NCI-H2107 treated with DMSO at 0.1 percent for 48 hours (cell line): ENCODE measurements at regions not wholly inside any gene's neighbourhood (a gene's known extent, or its start where the extent isn't known, plus 50 kb on each side); places are given as distances from the start of the nearest gene placed in this dataset.
"Not testable (repeated sequence)": the region's sequence is repeated elsewhere in the genome, so short reads cannot be mapped to it uniquely, and the experiment has no call there.

Source experiments
- DNase-seq: peaks from one replicate; lab custom pipeline; 2025; ENCODE audit not compliant: unreplicated experiment; lab: John Stamatoyannopoulos, UW

DNA sequence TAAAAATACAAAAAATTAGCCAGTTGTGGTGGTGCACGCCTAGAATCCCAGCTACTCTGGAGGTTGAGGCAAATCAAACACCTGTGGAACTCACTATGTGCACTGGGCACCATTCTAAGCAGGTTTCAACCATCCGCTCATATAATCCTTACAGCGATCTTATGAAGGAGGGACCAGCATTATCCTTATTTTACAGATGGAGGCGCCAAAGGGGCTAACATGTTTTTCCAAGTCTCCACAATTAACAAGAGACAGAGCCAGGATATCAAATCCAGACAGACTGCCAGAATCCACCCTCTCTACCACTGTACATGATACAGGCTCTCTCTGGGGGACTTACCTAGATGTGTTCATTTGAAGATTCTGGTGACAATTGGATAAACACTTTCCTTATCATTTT lies 479.0 kb downstream of the XYLT1 start:
- DNase-seq: no peak

DNA sequence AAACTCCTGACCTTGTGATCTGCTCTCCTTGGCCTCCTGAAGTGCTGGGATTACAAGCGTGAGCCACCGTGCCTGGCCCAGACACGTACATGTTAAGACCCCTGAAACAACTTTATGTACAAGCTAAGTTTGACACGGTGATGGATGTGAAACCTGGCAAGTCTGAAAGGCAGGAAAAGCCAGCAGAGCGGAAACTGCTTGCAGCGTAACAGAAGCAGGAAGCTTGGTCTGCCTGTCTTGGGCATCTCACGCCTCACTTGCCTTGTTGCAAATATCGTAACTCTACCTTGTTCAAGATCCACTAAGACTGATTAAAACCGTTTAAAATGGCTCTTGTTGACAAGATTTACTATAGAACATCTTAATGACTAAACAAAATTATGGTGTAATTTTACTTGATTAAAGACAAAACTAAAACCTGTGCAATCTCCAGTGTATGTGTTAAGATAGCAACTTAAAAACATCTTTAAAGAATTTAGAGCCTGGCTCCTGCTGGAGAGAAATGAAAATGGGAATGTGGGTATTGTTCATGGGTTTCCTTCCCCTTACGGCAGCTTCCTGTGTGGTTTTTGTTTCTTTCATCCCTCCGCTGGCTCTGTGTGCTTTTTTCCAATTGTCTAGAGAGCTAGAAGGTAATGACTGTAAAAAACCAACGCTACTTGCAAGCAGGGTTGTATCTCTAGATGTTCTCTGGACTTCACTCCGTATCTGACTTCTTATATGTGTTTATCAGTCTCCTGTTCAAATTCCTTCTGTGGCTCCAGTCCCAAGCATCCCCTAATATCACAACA lies 477.6 kb downstream of the XYLT1 start:
- DNase-seq: no peak

DNA sequence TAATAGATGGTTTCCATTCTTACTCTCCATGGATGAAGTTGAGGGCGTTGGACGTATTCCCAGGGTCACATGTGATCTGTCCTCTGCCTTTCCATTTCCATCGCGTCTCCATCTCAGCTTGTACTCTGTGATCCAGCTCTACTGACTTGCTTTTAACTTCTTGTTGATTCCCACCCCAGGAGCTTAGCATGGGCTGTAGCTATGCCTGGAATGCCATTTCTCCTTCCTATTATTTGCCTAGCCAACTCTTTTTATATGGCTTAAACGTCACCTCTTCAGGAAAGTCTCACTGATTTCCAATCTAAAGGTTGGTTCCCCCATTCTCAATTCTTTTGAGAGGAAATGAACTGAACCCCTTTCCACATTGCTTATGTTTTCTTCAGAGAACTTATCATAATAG lies 475.9 kb downstream of the XYLT1 start:
- DNase-seq: no peak

DNA sequence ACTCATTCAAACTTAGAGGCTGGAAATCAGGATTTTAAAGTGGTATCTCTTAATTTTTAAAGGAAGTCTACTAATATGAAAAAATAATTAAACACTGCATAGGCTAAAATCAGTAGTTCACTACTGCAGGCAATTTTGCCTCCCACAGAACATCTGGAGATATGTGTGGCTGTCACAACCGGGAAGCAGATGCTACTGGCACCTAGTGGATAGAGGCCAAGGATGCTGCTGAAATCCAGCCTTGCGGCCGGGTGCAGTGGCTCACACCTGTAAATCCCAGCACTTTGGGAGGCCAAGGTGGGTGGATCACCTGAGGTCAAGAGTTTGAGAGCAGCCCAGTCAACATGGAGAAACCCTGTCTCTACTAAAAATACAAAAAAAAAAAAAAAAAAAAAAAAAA lies 473.9 kb downstream of the XYLT1 start:
- no peak for DNase-seq

DNA sequence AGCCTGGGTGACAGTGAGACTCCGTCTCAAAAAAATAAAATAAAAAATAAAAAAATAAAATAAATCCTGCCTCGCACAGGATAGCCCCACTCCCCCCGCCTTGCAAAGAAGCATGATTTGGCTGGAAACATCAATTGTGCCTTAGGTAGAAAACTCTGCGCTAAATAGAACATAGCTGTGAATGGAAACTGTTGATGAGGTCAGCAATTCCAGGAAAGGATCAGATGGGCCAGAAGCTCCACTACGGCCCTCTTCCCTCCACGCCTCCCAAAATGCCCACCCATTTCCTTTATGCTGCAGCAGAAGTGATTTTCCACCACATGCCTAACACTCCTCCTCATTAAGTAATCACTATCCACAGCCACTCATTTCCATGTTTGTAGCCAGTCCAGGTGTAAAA lies 473.4 kb downstream of the XYLT1 start:
- no peak for DNase-seq

DNA sequence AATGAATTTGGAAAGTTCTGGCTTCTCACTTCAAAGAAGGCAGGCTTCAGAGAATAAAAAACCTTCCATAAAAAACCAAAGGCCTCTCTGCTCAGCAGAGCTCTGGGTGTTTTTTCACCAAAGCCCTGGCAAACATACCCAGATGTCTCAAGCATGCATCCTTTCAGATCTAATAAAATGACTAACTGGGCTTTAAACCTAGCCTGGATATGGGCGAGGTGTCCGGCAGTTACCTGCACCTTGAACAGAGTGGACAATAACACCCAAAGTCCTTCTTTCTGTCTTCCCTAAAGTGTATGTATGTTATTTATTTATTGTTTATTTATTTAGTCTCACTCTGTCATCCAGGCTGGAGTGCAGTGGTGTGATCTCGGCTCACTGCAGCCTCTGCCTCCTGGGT lies 469.3 kb downstream of the XYLT1 start:
- DNase-seq: no peak

DNA sequence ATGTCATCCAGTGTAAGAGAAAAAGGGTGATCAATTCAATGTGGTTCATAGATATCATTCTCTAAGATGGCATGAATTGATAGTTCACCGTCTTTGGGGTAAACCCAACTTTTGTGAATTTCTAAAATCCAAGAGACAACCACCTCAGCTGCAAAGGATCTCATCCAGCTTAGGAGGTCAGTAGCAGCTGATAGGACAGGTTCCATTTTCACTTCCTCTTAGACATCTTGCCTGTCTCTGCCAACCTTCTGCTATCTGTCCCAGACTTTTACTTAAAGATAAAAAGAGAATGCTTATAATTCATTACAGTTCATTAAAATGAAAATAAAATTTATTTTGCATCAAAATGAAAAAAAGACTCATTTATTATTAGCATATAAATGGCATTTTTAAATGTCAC lies 468.2 kb downstream of the XYLT1 start:
- DNase-seq: no peak

DNA sequence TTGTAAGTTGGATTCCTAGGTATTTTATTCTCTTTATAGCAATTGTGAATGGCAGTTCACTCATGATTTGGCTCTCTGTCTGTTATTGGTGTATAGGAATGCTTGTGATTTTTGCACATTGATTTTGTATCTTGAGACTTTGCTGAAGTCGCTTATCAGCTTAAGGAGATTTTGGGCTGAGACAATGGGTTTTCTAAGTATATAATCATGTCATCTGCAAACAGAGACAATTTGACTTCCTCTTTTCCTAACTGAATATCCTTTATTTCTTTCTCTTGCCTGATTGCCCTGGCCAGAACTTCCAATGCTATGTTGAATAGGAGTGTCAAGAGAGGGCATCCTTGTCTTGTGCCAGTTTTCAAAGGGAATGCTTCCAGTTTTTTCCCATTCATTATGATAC lies 464.8 kb downstream of the XYLT1 start:
- DNase-seq: not testable (repeated sequence)

DNA sequence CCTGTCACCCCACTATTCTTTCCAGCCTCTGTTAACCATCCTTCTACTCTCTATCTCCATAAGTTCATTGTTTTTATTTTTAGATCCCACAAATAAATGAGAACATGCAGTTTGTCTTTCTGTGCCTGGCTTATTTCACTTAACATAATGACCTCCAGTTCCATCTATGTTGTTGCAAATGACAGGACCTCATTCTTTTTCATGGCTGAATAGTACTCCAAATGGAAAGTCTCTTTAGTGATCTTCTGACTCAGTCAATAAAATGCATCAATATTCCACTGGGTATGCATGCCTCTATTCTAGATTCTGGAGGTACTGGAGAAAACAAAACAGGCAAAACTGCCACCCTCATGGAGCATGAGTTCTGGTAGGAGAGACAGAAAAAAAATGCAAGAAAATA lies 459.0 kb downstream of the XYLT1 start:
- DNase-seq: no peak

DNA sequence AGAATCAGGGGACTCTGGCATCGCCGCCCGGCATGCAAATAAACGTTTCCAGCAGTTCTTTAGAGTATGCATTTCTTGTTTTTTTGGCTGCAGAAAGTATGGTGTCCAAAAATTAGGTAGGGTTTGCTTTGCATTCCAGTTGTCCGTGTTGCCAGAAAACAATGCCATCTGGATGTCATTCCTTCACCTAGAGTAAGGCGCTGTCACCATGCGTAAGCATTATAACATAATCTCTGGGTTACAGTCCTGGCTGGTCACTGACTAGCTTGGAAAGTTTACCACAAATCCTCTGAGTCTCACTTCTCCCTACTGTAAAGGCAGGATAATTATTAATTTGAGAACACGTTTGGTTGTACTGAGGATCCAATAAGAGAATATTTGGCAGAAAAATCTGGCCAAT lies 457.7 kb downstream of the XYLT1 start:
- DNase-seq: no peak

DNA sequence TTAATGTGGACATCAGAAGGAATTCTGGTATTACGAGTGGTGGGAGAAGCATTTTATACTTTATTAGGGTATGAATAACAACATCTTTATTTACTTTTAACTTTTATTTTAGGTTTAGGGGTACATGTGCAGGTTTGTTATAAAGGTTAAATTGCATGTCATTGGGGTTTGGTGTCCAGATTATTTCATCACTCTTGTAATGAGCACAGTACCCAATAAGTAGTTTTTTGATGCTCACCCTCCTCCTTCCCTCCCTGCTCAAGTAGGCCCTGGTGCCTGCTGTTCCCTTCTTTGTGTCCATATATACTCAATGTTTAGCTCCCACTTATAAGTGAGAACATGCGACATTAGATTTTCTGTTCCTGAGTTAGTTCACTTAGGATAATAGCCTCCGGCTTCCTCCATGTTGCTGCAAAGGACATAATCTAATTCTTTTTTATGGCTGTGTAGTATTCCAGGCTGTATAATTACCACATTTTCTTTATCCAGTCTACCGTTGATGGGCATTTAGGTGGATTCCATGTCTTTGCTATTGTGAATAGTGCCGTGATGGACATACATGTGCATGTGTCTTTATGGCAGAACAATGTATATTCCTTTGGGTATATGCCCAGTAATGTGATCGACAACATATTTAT lies 456.2 kb downstream of the XYLT1 start:
- DNase-seq: no peak

DNA sequence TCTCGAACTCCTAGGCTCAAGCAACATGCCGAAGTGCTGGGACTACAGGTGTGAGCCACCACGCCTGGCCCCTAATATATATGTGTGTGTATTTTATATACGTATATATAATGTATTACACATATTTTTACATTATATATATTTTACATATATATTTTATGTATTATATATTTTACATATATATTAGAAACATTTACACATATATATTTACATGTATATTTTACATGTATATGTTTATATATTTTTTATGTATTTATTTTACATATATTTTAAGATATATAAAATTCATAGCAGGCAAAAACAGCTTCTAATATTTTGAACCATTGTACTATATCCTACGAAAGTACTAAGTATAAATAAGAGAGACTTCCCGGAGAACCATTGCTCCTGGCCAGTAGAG lies 455.1 kb downstream of the XYLT1 start:
- no peak for DNase-seq

DNA sequence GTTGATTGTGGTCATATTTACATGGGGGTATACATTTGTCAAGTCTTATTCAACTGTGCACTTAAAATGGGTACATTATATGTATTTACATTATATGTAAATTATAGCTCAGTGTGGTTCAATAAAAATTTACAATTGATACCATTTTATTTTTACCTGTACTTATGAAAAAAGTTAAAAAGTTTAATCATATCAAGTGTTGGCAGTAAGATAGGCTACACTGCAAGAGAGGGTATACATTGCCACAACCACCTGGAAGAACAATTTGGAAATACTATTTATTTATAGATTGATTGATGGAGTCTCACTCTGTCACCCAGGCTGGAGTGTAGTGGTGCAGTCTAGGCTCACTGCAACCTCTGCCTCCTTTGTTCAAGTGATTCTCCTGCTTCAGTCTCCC lies 453.3 kb downstream of the XYLT1 start:
- no peak for DNase-seq

DNA sequence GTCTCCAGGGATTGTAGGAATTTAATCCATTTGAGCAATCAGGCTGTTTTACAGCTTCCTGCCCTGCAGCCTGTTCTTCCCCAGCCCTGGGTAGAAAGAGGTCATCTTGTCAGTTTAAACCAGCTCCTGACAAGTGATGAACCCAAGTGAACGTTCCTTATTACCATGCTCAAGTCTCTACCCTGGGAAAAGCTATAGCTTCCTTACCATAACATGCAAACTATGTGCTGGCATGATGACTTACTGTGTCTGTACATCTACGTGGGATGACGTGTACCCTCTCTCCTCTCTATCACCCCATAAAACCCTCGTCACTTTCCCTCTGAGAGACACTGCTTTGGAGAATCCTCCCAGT lies 452.2 kb downstream of the XYLT1 start:
- DNase-seq: no peak

DNA sequence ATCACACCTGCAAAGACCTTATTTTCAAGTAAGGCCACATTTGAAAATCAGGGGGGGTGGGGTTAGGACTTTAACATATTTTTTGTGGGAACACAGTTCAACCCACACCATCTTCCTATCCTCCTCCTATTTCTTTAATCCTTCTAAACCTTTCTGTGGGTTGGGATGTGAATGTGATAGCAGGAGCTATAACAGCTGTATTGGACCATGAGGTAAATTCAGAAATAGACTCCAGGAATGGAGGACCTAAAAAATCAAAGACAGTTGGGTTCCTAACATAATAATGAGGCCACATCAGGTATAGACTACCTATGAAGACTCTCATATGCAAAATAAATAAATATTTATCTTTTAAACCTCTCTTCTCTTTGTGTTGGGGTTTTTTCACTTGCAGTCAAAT lies 451.4 kb downstream of the XYLT1 start:
- DNase-seq: no peak

DNA sequence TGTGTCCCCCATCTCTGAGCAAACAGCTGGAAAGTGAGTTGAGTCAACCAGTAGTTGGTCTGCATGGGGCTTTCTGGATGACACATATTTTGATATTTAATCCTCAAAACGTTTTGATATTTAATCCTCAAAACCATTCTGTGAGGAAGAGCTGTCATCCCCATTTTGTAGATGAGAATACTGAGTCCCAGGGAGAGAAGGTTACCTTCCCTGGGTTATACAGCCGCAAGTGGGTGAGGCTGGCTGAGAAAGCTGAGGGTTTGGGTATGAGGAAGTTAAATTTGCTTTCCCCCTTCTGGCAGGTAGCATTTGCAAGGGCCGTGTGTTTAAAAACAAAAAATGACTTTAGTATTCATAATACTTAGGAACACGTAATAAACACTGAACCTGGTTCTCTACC lies 447.2 kb downstream of the XYLT1 start:
- DNase-seq: no peak

DNA sequence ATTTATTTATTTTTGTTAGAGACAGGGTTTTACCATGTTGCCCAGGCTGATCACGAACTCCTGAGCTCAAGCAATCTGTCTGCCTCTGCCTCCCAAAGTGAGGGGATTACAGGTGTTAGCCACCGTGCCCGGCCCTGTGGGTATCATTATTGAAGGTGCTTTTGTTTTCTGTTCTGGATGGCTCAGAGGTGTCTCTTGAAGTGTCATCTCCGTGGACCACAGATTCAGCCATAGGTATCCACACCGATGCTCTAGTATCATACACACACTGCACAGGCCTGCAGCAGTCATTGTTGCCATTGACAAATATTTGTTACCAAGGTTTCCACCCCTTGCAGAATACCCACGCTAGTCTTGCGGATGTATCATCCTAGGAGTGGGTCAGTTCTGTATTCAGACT lies 446.2 kb downstream of the XYLT1 start:
- DNase-seq: no peak

DNA sequence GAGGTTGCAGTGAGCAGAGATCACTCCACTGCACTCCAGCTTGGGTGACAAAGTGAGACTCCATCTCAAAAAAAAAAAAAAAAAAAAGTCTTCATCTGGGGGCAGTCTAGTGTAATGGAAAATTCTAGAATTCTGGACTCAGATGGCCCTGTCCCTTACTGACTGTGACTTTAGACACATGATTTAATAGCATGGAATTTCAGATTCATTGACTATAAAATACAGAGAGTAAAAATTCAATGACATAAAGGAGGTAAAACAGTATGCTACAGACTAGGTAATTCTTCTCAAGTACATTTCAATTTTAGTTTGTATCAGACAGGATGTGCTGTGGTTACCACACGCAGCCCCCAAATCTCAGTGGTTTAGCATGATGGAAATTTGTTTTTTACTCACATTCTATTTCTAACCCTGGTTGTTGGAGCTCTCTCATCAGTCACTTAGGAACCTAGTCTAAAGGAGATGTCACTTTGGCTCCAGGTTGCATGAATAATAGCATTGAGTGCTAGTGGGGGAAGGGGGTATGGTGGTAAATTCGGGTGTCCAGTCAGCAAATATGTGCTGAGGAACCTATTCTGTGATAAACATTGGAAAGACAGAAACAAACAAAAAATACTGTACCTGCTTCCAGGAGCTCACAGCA lies 444.0 kb downstream of the XYLT1 start:
- DNase-seq: no peak

DNA sequence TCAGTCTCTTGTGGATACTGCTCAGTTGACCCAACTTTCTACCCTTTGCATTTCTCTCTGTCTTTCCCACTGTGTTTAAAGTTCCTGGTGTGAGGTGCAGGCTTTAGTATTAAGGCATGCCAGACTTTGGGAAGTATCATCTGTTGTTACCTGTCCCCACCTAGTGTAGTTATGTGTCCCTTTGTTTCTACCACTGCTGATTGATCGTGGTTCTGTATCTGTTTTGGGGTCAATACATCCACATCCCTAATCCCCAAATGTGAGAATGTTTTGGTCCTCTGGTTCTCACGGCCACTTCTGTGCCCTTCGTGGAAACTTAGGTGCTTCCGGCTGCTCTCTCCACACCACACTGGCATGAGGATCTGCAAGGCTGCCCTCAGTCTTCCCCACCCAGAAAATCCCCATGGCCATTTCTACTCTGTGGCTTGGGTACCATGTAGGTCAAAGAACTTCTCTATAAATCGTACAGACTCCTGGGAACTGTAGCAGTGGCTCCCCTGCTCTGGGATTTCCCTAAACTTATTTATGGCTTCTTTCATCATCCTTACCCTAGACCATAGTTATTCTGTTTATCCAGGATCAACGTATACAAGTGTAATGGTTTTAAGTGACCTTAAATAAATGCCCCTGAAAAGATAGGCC lies 443.2 kb downstream of the XYLT1 start:
- no peak for DNase-seq

DNA sequence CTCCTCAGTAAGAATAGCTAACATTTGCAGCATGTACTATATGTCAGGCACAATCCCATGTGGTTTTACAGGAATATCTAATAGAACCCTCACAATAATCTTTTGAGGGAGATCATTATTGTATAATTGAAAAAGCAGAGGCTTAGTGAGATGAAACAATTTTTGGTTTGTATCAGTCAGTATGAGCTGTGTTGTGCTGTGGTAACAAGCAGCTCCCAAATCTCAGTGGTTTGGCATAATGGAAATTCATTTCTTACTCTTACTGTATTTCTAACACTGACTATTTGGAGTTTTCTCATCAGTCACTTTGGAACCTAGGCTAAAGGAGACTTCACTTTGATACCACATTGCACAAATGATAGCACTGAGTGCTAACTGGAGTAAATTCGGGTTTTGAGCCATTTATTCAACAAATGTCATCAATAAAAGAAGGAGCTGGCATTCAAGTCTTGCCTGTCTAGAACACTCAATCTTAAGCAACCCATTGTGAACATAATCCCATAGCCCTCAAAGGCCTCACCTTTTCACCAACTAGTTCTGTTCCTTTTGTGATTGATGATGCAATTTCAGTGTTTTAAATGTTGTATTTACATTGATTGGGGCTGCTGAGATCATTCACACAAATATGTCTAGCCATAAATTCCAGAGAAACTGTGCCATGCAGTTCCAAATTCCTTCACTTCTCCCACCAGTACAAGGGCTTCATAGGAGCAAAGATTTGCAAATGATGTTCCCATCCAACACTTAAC lies 441.0 kb downstream of the XYLT1 start:
- DNase-seq: no peak

DNA sequence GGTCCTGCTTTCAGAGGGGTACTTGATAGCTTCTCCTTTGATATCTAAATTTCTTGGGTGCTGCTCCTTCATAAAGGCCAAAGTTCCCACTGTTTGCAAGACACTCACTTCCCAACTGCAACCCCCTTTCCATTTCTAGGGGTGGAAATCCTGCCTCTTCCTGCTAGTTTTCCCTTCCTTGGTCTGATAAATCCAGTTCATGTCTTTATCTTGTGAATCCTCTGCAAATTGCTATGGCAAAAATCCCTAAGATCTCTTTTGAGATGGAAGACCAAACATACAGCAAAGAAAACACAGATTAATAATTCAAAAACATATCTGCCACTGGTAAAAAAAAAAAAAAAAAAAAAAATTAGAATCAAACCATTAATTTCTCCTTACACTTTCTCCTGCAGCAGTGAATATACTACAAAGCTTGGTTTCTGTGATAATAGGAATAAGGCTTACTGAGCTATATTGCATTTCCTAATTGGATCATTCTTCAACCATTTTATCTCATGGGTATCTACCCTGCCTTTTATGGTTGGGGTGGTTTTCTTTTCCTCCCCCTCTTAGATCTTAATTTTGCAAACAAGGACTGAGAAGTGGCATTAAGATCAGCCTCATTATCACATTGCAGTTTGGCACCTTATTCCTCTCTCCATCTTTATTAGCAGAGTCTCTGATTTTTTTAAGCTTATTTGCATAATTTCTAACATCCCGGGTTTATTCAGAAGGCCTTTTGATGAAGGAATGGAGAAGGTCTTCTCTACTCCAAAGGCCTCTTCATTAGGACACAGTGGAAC lies 439.1 kb downstream of the XYLT1 start:
- DNase-seq: no peak
